ENCODE measurements at regions not wholly inside any gene's neighbourhood (a gene's known extent, or its start where the extent isn't known, plus 50 kb on each side); places are given as distances from the start of the nearest gene placed in this dataset.

DNA sequence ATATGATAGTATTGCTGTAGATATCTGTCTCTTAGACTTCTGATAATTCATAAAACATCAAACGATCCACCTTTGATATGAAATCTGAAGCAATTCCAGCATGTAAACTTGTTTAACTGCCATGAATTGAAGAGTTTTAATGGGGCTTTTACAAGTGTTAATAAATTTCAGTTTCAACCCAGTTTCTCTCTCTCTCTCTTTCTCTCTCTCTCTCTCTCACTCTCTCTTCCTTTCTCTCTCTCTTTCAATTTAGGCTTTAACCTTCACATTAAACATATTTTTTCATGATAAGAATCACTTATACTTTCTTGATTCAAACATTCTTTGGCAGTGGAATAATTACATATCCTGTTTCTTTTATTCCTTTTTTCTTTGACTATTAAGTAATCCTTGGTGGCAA is 296.1 kb downstream of the EPHA4 start:
- H3K27ac ChIP-seq = no peak overlapping the region
- TF ChIP-seq, protein P1, sequence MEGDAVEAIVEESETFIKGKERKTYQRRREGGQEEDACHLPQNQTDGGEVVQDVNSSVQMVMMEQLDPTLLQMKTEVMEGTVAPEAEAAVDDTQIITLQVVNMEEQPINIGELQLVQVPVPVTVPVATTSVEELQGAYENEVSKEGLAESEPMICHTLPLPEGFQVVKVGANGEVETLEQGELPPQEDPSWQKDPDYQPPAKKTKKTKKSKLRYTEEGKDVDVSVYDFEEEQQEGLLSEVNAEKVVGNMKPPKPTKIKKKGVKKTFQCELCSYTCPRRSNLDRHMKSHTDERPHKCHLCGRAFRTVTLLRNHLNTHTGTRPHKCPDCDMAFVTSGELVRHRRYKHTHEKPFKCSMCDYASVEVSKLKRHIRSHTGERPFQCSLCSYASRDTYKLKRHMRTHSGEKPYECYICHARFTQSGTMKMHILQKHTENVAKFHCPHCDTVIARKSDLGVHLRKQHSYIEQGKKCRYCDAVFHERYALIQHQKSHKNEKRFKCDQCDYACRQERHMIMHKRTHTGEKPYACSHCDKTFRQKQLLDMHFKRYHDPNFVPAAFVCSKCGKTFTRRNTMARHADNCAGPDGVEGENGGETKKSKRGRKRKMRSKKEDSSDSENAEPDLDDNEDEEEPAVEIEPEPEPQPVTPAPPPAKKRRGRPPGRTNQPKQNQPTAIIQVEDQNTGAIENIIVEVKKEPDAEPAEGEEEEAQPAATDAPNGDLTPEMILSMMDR (conservative IDR thresholded peaks at IDR 0.05) = no peak

GRCh38 chr2:221276601-221277000 is 295.5 kb downstream of the EPHA4 start:
- H3K27ac ChIP-seq = no peak overlapping the region
- TF ChIP-seq, protein P1 (conservative IDR thresholded peaks at IDR 0.05) = no peak

DNA sequence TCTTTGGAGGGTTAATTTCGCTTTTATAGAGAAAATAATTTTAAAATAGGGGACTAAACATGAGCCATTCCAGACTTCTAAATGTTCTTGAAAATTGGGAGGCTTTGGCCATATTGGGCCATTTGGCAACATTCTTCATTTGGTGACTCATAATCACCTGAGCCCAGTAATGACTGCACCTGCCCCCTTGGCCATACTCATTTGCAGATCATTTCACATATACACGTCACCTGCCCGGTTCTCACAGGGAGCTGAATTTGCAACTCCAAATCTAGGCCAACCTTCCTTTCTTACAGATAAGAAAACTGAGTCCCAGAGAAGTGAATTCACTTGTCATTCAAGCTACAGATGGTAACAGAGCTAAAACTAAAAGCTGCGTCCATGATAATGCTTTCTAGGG is 289.7 kb downstream of the EPHA4 start:
- TF ChIP-seq, protein P1 (conservative IDR thresholded peaks at IDR 0.05) = no peak
- no peak overlapping the region for H3K27ac ChIP-seq

DNA sequence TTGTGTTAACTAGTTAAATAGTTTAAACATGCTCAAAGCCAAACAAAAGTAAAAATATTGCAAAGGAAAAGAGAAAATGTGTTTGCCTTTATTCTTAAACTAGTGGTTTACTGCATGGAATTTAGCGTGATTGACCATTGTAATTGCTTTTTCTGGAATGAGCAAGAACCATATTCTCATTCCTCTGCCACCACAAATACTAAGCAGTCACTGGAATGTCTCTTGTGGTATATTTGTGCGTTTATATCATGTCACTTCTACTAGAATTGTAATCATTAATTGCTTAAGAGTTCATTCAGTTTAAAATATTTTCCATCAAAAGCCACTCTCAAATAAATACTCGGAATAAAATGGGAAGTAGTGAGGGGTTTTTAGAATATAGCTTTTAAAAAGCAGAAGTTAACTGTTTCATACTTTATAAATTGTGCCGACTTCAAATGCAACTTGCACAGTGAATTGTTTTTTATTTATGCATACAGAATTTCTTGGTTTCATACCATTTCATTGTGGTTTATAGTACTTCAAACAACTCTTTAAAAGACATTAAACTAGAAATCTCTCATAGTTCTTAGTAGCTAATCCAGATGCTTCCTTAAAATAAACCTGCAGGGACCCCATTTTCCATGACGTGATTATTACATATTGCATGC is 288.1 kb downstream of the EPHA4 start:
- TF ChIP-seq, protein P1 (conservative IDR thresholded peaks at IDR 0.05) = no peak
- H3K27ac ChIP-seq = no peak overlapping the region

GRCh38 chr2:221285148-221285547 is 287.0 kb downstream of the EPHA4 start:
- TF ChIP-seq, protein P1 (conservative IDR thresholded peaks at IDR 0.05) = no peak
- no peak overlapping the region for H3K27ac ChIP-seq

DNA sequence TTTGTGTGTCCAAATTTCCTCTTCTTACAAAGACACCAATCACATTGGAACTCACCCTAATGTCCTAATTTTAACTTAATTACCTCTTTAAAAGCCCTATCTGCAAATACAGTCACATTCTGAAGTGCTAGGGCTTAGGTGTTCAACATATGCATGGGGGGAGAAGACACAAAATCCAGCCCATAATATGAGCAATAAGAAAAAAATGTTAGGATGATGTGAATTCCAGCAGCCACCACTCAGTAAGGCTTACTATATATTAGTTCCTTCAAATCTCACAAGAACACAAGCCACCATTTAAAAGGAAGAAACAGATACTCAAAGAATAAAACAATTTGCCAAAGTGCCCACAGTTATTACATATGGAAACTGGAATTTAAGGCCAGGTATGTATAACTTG is 285.7 kb downstream of the EPHA4 start:
- TF ChIP-seq, protein P1 (conservative IDR thresholded peaks at IDR 0.05) = no peak
- no peak overlapping the region for H3K27ac ChIP-seq

DNA sequence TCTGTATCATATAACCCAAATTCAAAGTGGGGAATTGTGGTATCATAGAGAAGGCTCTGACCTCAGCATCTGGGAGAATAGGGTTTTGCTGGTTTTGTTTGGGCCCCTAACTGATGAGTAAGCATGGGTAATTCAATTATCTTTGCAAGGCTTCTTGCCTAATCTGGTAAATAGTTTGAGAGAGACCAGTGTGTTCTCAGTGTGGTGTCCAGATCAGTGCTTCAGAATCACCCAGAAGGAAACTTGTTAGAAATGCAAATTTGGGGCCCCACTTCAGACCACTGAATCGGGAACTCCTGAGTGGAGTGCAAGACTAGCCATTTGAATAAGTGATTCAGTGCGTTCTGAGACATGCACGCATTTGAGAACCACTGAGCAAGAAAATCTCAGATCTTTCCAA is 282.7 kb downstream of the EPHA4 start:
- H3K27ac ChIP-seq = no peak overlapping the region
- TF ChIP-seq, protein P1 (conservative IDR thresholded peaks at IDR 0.05) = no peak

Measured in VCaP (cell line).